Anterior cingulate cortex (tissue), 58 donors: ENCODE measurements at regions not wholly inside any gene's neighbourhood (a gene's known extent, or its start where the extent isn't known, plus 50 kb on each side); places are given as distances from the start of the nearest gene placed in this dataset.
"Not testable (repeated sequence)": the region's sequence is repeated elsewhere in the genome, so short reads cannot be mapped to it uniquely, and the experiment has no call there.

Experiments used
- DNase-seq, 58 donors: peaks; one replicate each; lab custom pipeline; 2025; lab: John Stamatoyannopoulos, UW

DNA sequence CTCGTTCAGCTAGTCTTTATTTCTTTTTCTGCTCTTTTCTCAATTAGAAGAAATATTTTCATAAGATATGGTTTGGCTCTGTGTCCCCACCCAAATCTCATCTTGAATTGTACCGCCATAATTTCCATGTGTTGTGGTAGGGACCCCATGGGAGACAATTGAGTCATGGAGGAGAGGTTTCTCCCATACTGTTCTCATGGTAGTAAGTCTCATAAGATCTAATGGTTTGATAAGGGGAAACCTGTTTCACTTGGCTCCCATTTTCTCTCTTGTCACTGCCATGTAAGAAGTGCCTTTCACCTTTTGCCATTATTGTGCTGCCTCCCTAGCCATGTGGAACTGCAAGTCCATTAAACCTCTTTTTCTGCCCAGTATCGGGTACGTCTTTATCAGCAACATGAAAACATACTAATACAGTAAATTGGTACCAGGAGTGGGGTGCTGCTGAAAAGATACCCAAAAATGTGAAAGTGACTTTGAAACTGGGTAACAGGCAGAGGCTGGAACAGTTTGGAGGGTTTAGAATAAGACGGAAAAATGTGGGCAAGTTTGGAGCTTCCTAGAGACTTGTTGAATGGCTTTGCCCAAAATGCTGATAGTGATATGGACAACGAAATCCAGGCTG, 112.0 kb upstream of the SMARCA2 start:
- not testable (repeated sequence) for DNase-seq

DNA sequence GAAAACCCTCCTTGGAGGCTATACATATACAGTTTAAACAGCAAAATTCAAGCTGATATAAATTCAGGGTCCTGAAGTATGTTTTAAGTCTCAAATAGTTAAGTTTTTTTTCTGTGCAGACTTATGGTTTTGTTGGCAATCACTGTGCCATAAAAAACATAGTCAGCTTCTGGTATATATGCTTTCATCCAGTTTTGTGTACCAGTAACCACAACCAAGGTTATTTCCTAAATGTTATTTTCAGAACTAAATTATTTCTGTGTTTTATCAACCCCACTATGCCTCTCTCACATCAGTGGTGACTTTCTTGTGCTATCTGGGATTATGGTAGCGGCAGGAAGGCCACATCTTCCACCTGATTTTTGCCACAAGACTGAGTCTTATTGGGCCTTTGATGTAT, 107.7 kb upstream of the SMARCA2 start:
- no peak for DNase-seq

DNA sequence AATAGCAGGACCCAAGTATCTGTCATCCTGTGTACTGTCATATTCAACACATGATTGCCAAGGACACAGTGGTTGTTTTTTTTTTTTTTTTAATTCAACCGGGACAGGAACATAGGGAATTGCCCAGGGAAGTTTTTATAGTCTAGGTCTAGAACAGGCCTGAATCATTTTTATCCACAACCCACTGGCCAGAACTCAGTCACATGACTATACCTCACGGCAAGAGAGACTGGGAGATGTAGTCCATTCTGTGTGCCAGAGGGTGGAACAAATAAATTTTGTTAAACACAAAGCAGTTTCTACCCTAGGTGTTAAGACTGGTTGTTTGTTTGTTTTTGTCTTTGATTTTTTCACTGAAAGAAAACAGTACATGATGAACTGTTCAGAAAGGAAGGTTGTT, 105.8 kb upstream of the SMARCA2 start:
- no peak for DNase-seq

- no peak for DNase-seq
These were observed 104.8 kb upstream of the SMARCA2 start for GRCh38 chr9:1910269-1910811.

GRCh38 chr9:1913631-1914330, 101.4 kb upstream of the SMARCA2 start:
- DNase-seq, result no peak

GRCh38 chr9:1916095-1916494, 99.1 kb upstream of the SMARCA2 start:
- DNase-seq, result no peak

GRCh38 chr9:1916655-1917054, 98.5 kb upstream of the SMARCA2 start:
- DNase-seq, result peak in 15 of 58 donors; percentile 4 to 43 (median 10)

DNA sequence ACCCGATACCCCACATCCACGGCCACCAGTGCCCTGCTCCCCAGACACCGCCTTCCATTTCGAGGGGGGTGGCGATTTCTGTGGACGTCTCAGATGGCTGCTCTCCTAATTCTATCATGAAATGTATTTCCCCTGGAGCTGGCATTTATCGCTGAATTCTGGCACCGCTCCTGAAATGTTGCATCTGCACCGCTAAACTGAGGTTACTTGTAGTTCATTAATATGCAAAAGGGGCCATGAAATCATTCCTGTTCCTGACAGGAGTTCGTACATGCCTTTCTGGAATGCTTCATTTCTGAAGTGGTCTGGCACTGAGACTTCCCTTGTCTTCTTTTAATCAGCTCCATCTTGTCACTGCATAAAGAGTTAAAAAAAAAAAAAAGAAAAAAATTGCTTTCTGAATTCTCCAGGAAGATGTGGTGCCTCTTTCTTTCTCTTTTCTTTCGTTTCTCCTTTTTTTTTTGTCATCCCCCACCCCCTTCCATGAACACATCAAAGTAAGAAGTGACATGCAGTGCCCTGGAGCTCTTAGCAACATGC, 97.7 kb upstream of the SMARCA2 start:
- no peak for DNase-seq

DNA sequence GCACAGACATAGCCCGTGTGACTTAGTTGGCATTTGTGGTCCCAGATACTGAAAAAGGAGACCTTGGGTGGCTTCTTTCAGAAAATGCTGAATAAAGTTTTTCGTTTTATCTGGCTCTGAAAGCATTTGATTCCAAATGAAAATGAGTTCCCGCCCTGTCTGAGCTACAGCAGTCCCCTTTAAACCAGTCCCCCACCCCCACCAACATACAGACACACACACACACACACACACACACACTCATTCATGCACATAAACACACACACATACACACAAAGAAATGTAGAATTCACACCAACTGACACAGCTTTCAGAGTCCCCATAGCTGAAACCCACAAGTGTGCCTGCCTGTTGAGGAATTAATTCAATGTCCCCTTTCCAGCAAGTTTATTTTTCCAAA, 97.0 kb upstream of the SMARCA2 start:
- no peak for DNase-seq

DNA sequence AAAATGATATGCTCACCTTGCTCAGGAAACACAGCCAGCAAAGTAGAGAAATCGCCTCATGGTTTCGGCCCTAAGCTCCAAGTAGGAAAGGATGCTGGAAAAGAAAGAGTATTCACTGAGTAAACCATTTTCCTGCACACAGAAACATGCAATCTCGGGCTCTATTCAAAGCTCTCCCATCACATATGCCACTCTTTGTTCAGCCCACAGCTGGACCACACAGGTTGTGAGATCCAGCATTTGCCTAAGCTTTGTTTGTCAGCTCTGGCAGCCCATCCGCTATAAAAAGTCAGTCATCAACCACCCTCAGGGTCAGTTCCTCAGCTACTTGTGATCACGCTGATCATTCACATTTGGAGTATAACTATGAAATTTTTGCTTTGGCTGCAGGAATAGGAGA, 96.5 kb upstream of the SMARCA2 start:
- DNase-seq, result no peak

GRCh38 chr9:1919229-1919628, 95.9 kb upstream of the SMARCA2 start:
- DNase-seq, result no peak

DNA sequence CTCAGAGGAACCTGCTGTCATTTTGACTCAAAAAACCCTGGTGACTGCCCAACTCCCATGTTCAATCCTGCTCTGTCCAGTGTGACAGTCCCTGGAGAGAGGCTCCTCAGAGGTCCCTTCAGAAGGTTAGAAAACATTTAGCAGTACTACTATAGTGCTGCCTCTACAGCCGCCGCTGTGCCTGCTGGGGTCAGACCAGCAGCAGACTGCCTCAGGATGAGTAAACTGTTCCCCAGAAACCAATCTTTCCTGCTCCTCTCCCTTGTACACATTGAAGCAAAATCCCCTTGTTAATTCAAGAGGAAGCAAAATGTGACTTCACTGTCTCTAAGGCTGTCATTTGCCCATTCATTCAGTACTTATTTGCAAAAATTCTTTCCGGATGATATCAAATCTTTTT, 94.8 kb upstream of the SMARCA2 start:
- DNase-seq, result no peak

GRCh38 chr9:1922026-1922425, 93.1 kb upstream of the SMARCA2 start:
- no peak for DNase-seq

- DNase-seq, result no peak
These were observed 87.6 kb upstream of the SMARCA2 start for GRCh38 chr9:1927546-1927945.

DNA sequence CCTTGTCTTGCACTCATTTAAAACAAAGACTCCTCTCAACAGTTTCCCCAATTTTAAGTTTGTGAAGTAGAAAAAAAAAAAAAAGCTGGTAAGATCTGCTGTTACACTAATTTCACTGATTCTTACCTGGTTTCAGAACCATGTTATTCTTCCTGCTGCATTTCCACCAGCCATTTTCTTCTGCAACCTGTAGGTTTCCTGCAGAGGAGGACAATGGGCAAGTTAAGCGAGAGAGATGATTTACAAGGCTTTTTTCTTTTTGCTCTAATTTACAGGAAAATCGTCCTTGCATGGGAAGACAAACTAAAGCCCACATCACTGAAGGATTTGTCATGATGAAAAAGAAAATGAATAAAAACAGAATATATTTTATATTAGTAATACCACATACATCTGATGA, 86.0 kb upstream of the SMARCA2 start:
- DNase-seq, result no peak

DNA sequence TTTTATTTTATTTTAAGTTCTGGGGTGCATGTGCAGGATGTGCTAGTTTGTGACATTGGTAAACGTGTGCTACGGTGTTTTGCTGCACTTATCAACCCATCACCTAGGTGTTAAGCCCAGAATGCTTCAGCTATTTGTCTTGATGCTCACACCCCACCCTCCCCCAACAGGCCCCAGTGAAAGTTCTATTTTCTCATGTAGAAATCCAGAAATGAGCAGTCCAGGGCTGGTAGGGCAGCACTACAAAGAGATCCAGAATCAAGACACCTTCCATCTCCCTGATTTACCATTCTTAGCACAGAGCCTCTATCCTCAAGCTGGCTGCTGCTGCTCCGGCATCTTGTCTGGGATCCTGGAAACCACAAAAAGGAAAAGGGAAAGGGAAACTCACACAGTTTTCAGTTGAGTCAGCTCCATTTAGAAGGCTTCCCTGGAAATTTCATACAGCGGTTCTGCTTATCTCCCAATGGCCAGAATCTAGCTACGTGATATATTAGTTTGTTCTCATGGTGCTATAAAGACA, 85.4 kb upstream of the SMARCA2 start:
- DNase-seq, result no peak

DNA sequence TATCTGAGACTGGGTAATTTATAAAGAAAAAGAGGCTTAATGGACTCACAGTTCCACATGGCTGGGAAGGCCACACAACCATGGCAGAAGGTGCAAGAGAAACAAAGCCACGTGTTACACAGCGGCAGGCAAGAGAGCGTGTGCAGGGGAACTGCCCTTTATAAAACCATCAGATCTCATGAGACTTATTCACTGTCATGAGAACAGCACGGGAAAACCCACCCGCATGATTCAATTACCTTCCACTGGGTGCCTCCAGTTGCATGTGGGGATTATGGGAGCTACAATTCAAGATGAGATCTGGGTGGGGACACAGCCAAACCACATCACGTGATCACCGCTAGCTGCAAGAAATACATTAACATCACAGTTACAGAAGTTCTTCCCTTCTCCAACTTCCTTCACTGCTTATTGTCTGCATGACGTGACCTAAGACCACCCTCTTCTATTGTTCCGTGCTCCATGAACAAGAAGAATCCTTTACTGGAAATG, 84.9 kb upstream of the SMARCA2 start:
- not testable (repeated sequence) for DNase-seq

DNA sequence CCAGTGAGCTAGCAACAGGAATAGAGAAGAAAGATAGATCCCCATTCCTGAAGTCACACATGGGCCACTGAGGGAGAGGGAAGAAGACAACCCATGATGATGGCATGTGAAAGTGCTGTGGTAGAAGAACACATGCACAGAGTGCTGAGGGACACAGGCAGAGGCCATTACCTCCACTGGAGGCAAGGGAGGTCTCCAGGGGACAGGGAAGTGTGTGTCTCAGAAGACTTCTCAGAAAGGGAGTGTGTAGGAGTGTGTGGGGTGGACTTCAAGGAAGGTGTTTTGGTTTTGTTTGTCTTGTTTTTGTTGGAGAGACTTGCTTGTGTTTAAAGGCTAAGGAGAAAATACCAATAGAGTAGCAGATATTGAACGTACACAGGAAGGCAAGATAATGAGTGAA, 77.0 kb upstream of the SMARCA2 start:
- no peak for DNase-seq

DNA sequence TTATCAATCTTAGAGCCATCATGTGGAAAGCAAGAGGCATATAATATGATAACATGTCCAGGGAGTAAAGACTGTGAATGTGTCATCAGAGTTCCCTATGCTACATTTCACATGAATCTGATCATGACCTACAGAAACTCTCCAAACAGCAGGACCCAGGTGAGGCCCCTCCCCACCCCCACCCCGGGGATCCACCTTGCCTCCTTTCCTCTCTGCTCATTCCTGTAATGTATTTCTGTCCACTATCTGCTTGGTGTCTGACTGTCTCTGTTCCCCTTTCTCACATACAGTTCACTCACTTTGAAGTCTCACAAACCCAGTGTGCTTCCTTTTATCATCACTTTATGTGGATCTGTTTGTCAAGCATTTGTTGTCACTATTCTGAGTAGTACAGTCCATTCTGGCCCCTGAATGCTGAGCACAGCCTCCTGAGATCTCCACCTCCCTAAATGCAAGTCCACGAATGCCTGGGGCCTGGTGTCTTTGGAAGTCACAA, 76.4 kb upstream of the SMARCA2 start:
- DNase-seq, result no peak

GRCh38 chr9:1939466-1939865, 75.7 kb upstream of the SMARCA2 start:
- no peak for DNase-seq

DNA sequence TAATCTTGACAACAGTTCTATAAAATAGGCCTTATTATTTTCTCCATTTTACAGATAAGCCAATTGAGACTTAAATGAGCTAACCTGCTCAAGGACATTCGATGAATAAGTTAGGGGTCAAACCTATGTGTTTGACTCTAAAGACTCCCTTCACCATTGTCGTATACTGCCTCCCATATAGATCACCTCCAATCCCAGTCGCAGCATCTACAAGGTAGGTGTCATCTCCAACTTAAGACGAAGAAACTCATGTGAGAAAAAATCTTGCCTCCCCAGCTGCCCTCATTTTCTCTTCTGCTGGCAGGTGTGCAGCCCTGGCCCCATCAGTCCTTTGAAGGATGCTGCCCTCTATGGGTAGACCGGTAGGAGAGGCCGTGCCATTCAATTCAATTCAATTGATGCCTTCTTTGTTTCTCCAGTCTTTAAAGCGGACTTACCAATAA, 75.2 kb upstream of the SMARCA2 start:
- peak in 10 of 58 donors; percentile 5 to 37 (median 10) for DNase-seq
